ENCODE measurements at regions not wholly inside any gene's neighbourhood (a gene's known extent, or its start where the extent isn't known, plus 50 kb on each side); places are given as distances from the start of the nearest gene placed in this dataset.

GRCh38 chr17:15124264-15124595 is 140.9 kb downstream of the PMP22 start:
- H4K5ac ChIP-seq (ENCODE audit: insufficient read length, low read depth, low read length) = no peak overlapping the region
- peaks cover 0 to 4% (median 0%) of the 10 kb centered on the region in 4 experiments; a peak in 1 of 7 replicates for H3K4me1 ChIP-seq (replicated peaks in 1 of 4; ENCODE audit: control insufficient read depth in 3 of 4, insufficient read depth in 4 of 4, low read length in 3 of 4)
- H3K79me1 ChIP-seq (ENCODE audit: low read depth, low read length) = no peaks in the 10 kb centered on the region
- no peak overlapping the region for H4K8ac ChIP-seq (ENCODE audit: extremely low read depth, insufficient read depth, low read length)
- H4K20me1 ChIP-seq (replicated peaks in 1 of 2; ENCODE audit: control insufficient read depth in 1 of 2, insufficient read depth in 2 of 2, low read length in 2 of 2) = no peaks in the 10 kb centered on the region
- no peak overlapping the region for H3K4ac ChIP-seq (replicated peaks; ENCODE audit: insufficient read length, low read depth, low read length)
- H2BK15ac ChIP-seq (ENCODE audit: low read length) = no peak overlapping the region
- no peaks in the 10 kb centered on the region; a peak in 1 of 4 replicates for H3K9me3 ChIP-seq (ENCODE audit: insufficient read depth in 2 of 2, low read depth in 1 of 2, low read length in 1 of 2)
- H3K36me3 ChIP-seq (ENCODE audit: control insufficient read depth in 2 of 4, insufficient read depth in 4 of 4, low read length in 3 of 4) = no peaks in the 10 kb centered on the region
- no peak overlapping the region for H2BK5ac ChIP-seq (ENCODE audit: low read depth, low read length)
- no peak overlapping the region for H2AFZ ChIP-seq (ENCODE audit: low read length)
- no peak overlapping the region for H3K4me3 ChIP-seq (ENCODE audit: extremely low read depth in 1 of 4, insufficient read depth in 2 of 4, low read depth in 3 of 4, low read length in 4 of 4)
- FAIRE-seq (no peak), DNase-seq (ENCODE audit: low read depth in 1 of 2, low spot score in 2 of 2) (no peak)
- H3K9ac ChIP-seq (replicated peaks in 1 of 4; ENCODE audit: extremely low read depth in 1 of 4, low read depth in 3 of 4, low read length in 3 of 4) = no peak overlapping the region
- no peaks in the 10 kb centered on the region for H3K79me2 ChIP-seq (ENCODE audit: control insufficient read depth in 1 of 2, insufficient read depth in 2 of 2, low read length in 2 of 2)
- H3K23ac ChIP-seq (ENCODE audit: insufficient read length) = no peak overlapping the region
- H3K56ac ChIP-seq (replicated peaks; ENCODE audit: insufficient read length, low read depth, low read length) = no peak overlapping the region
- H3K4me2 ChIP-seq (ENCODE audit: insufficient read depth in 1 of 2, low read depth in 2 of 2, low read length in 2 of 2) = no peak overlapping the region
- H3K18ac ChIP-seq (ENCODE audit: extremely low read depth, low read length) = no peak overlapping the region
- H3K23me2 ChIP-seq (ENCODE audit: low read depth, low read length) = no peaks in the 10 kb centered on the region
- no peak for TF ChIP-seq BRCA1 (IDR thresholded peaks at IDR 0.05; ENCODE audit: low read depth, low read length)
- TF ChIP-seq TAF1 (IDR thresholded peaks at IDR 0.05; ENCODE audit: low read depth, low read length) = no peak
- no peak for TF ChIP-seq PHF8 (conservative IDR thresholded peaks at IDR 0.05; ENCODE audit: low read depth, low read length)
- no peak for TF ChIP-seq GABPA (IDR thresholded peaks at IDR 0.05; ENCODE audit: borderline replicate concordance, insufficient read depth, low read length)
- no peak for TF ChIP-seq SIX5 (IDR thresholded peaks at IDR 0.05; ENCODE audit: low read depth, low read length)
- no peak for TF ChIP-seq KDM1A (IDR thresholded peaks at IDR 0.05; ENCODE audit: borderline replicate concordance, low read length)
- no peak for TF ChIP-seq RNF2 (IDR thresholded peaks at IDR 0.05; ENCODE audit: borderline replicate concordance, low read depth, low read length, missing control alignments, poor library complexity, severe bottlenecking)
- no peak for TF ChIP-seq SIN3A (conservative IDR thresholded peaks at IDR 0.05 in 1 of 2, IDR thresholded peaks at IDR 0.05 in 1 of 2; ENCODE audit: low read depth in 1 of 2, low read length in 2 of 2)
- ChIA-PET POLR2A (ENCODE audit: partially characterized antibody) (no interaction called here), CTCF (ENCODE audit: partially characterized antibody) (no interaction called here)
- H2BK120ac ChIP-seq (replicated peaks; ENCODE audit: low read depth, low read length) = no peak overlapping the region
- no peak overlapping the region for H2BK12ac ChIP-seq (ENCODE audit: low read depth, low read length)
- WGBS, 2 experiments (ENCODE audit: extremely low coverage in 1 of 2, insufficient coverage in 1 of 2, insufficient read length in 1 of 2, insufficient replicate concordance in 2 of 2, low coverage in 1 of 2, low lambda C conversion rate in 2 of 2, missing lambda C conversion rate in 1 of 2) = 89% methylated on average over 2 of the region's 2 CpGs; no CpG with 5 or more reads in 1 of the 2 experiments
- H4K91ac ChIP-seq (replicated peaks; ENCODE audit: insufficient read length, low read length) = no peak overlapping the region
- H2AK5ac ChIP-seq (ENCODE audit: low read depth, low read length) = no peak overlapping the region
- no peak overlapping the region for H2BK20ac ChIP-seq (ENCODE audit: low read length)
- no peaks in the 10 kb centered on the region for H3K27me3 ChIP-seq (replicated peaks in 1 of 4; ENCODE audit: control insufficient read depth in 3 of 4, extremely low read depth in 1 of 4, insufficient read depth in 3 of 4, low read length in 3 of 4)
- no peak overlapping the region for H3K27ac ChIP-seq (ENCODE audit: low read depth, low read length)
- no peak overlapping the region for H3K14ac ChIP-seq (ENCODE audit: insufficient read length)

All from H1 (cell line).